ENCODE measurements at regions not wholly inside any gene's neighbourhood (a gene's known extent, or its start where the extent isn't known, plus 50 kb on each side); places are given as distances from the start of the nearest gene placed in this dataset.

DNA sequence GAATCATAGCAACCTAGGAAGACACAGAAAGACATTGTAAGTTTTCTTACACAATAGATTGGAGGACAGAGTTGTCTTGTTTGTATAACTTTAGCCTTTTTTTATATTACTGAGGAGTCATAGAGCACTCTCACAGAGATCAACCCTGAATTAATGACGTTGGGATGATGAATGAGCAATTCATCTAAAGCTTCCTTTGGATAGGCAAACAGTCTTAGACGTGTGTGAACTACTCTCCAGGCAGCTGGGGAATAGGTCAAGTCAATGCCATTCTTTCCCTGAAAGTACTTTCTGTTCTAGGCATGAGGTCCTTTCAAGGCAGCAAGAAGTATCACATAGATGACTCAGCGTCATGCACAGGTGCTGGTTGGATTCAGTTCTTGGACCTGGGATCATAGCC lies 369.1 kb upstream of the NOVA1 start:
- DNase-seq (ENCODE audit: low read depth, low spot score) = no peak
- no peak overlapping the region for H3K4me3 ChIP-seq (ENCODE audit: low read length)

- no peak overlapping the region for H3K4me3 ChIP-seq (ENCODE audit: low read length)
- no peak for DNase-seq (ENCODE audit: low read depth, low spot score)
Observed at GRCh38 chr14:26974965-26975364, 377.1 kb upstream of the NOVA1 start.

DNA sequence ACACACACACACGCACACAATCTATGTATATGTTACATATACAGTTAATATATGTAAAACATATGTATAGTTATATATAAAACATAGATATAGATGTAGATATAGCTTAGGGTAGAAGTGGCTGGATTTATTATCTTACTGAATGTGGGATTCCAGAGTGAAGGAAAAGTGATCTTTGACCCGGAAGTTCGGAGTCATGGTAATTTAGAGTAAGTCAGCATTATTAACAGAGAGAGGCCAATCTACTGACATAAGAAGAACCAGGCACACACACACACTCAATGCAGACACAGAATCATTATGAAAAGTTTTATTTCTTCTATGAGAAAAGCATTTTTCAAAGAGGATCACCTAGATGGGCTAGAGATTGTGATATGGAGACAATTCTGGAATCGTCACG lies 384.2 kb upstream of the NOVA1 start:
- H3K4me3 ChIP-seq (ENCODE audit: low read length) = no peak overlapping the region
- no peak for DNase-seq (ENCODE audit: low read depth, low spot score)

DNA sequence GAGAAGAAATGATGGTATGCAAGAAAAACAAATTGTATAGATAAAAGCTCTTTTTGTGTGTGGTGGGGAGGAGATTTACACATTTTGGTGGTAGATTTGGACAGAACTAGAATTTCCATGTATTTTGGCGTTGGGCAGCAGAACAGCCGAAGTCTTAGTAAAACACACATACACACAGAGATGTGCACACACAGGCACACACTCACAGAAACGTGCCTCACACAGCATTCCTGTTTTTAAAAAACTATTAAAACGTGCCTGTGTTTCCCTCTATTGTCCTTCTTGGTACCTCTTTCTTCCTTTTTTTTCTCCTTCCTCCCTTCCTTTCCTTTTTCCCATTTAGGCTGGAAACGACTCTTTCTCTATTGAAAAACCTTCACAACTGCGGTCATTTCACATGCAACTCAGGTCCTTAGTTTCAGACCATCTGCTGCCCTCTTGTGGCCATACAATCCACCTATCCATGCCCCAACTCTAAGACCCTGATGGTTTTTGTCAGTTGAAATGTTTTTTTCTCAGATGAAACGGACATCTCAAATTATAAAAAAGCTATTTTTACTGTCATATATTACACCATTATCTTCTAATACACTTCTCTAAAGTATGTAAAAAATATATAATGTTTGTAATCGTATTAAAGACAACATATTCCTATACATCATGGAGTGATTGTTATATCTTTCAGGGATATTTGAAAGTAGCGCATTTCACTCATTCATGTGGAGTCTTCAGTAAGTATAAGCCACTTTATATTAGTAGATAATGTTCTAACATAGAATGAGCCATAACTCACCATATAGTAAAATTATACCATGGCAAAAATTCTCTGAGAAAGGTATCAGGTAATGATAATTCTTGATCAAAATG lies 386.7 kb upstream of the NOVA1 start:
- H3K4me3 ChIP-seq (ENCODE audit: low read length) = no peak overlapping the region
- peak; percentile 31 for DNase-seq (ENCODE audit: low read depth, low spot score)

GRCh38 chr14:26987744-26988363 lies 390.0 kb upstream of the NOVA1 start:
- no peak for DNase-seq (ENCODE audit: low read depth, low spot score)

GRCh38 chr14:26990946-26991345 lies 393.1 kb upstream of the NOVA1 start:
- H3K4me3 ChIP-seq (ENCODE audit: low read length) = no peak overlapping the region
- no peak for DNase-seq (ENCODE audit: low read depth, low spot score)

More at GRCh38 chr14:26987744-26988363, 390.0 kb upstream of the NOVA1 start:
- H3K4me3 ChIP-seq (ENCODE audit: low read length) = no peak overlapping the region

- H3K4me3 ChIP-seq (ENCODE audit: low read length) = no peak overlapping the region
- DNase-seq (ENCODE audit: low read depth, low spot score) = no peak
Observed at GRCh38 chr14:26992403-26993115, 394.7 kb upstream of the NOVA1 start.

DNA sequence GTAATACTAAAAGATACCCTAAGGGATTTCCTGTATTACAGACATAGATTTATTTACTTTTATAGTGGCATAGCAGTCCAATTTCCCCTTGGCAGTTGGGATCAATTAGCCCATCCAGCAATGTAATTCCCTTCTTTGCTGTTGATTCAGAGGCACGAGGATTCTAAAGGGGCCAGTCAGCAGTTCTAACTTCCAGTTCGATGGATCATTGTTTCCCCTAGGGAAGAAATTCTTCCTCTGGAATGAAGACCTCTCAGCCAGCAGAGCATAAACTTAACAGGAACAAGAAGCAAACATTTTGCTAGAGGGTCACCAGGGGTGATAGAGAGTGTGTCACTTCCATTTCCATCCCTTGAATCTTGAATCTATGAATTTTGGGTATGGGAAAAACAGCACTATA lies 395.7 kb upstream of the NOVA1 start:
- no peak overlapping the region for H3K4me3 ChIP-seq (ENCODE audit: low read length)
- DNase-seq (ENCODE audit: low read depth, low spot score) = no peak

DNA sequence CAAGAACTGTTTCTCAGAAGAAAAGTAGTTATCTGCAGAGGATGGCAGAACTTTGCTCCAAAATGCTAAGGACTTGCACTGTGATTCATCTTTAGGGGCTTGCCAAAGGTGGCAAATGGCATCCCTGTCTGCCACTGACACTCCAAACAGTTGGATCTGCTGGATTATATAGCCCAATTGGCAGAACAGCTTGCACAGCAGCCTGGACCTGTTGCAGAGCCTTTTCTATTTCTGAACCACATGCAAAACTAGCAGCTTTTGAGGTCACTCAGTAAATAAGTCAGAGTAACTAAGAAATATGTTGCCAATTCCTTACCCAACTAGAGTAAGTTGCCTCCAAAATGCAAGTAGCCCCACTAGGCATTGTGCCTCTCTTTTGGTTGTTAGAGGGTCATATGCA lies 397.5 kb upstream of the NOVA1 start:
- H3K4me3 ChIP-seq (ENCODE audit: low read length) = no peak overlapping the region
- DNase-seq (ENCODE audit: low read depth, low spot score) = no peak

DNA sequence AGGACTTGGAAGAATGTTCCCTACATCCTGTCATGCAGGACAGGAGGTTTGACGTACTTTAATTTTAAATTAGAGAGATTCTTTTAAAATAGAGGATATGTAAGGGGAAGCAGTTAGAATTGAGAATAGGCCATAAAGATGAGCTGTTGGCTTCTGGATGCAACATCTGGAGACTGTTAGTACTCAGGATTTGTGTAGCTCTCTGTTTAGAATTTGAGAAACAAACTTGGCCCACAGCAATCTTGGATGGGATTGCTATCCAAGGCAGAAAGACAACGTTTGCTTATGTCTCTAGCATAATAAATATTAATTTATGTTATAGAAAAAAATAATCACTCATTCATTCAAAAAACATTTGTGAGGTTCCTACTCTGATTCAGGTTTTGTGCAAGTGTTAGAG lies 398.4 kb upstream of the NOVA1 start:
- no peak for DNase-seq (ENCODE audit: low read depth, low spot score)
- no peak overlapping the region for H3K4me3 ChIP-seq (ENCODE audit: low read length)

DNA sequence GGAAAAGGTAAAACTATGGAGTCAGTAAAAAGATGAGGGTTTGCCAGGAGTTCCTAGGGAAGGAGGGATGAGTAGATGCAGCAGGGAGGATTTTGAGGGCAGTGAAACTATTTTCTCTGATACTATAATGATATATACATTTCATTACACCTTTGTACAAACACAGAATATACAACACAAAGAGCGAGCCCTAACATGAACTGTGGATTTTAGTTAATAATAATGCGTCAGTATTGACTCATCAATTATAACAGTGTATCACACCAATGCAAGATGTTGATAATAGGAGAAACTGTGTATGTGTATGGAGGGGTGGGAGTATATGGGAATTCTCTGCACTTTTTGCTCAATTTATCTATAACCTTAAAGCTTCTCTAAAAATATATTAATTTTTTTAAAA lies 404.3 kb upstream of the NOVA1 start:
- no peak overlapping the region for H3K4me3 ChIP-seq (ENCODE audit: low read length)
- DNase-seq (ENCODE audit: low read depth, low spot score) = no peak

- no peak overlapping the region for H3K4me3 ChIP-seq (ENCODE audit: low read length)
- DNase-seq (ENCODE audit: low read depth, low spot score) = no peak
Observed at GRCh38 chr14:27006570-27006969, 408.7 kb upstream of the NOVA1 start.

- no peak overlapping the region for H3K4me3 ChIP-seq (ENCODE audit: low read length)
- no peak for DNase-seq (ENCODE audit: low read depth, low spot score)
Observed at GRCh38 chr14:27008187-27008586, 410.4 kb upstream of the NOVA1 start.

- H3K4me3 ChIP-seq (ENCODE audit: low read length) = no peak overlapping the region
- DNase-seq (ENCODE audit: low read depth, low spot score) = no peak
Observed at GRCh38 chr14:27012641-27013040, 414.8 kb upstream of the NOVA1 start.

DNA sequence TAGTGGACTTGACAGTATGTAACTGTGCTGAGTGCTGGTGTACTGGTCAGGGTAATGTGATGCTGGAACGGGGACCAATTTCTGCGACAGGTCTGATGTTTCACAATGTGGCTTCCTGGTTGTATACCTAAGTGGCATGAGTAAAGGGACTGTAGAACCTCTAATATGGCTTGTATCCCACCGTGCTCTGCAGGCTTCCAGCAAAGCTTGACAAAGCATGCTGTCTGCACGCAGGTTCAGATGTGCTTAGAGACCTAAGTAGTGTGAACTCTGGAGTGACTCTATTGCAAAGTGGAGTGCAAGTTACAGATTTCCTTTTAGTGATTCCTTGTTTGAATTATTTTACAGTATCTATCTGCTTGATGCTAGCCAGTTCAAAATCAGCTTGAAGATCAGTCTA lies 415.8 kb upstream of the NOVA1 start:
- no peak for DNase-seq (ENCODE audit: low read depth, low spot score)

GRCh38 chr14:27015065-27015464 lies 417.2 kb upstream of the NOVA1 start:
- DNase-seq (ENCODE audit: low read depth, low spot score) = no peak
- no peak overlapping the region for H3K4me3 ChIP-seq (ENCODE audit: low read length)

More for the DNA sequence above, 415.8 kb upstream of the NOVA1 start:
- H3K4me3 ChIP-seq (ENCODE audit: low read length) = no peak overlapping the region

DNA sequence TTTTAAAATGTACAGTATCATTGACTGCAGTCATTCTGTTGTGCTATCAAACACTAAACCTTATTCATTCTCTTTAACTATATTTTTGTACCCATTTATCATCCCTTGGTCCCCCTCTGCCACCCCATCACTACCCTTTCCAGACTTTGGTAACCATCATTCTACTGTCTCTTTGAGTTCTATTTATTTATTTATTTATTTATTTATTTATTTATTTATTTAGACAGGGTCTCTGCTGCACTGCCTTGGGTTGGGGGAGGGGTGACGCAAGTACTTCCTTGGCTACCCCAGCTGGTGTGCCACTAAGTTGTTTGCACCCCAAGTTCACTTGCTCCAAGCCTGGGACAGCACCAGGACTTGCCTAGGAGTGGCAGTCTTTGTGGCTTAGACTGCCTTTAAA lies 427.8 kb upstream of the NOVA1 start:
- DNase-seq (ENCODE audit: low read depth, low spot score) = no peak
- H3K4me3 ChIP-seq (ENCODE audit: low read length) = no peak overlapping the region

DNA sequence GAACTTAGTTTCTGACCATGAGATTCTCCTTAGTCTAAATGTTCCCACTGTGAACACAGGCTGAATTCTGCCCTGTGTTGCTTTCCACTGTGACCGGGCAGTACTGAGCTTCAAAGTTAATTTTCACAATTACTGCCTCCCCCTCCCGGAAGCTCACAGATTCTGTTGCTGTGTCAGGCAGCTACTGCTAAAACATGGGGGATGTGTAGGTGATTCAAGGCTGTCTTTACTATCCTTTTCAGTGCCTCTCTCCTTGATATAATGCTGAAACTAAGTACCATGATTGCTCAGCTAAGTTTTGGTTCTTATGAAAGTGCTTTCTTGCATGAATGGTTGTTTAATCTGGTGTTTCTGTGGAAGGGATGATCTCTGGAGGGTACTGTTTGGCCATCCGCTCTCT lies 428.3 kb upstream of the NOVA1 start:
- H3K4me3 ChIP-seq (ENCODE audit: low read length) = no peak overlapping the region
- DNase-seq (ENCODE audit: low read depth, low spot score) = no peak

DNA sequence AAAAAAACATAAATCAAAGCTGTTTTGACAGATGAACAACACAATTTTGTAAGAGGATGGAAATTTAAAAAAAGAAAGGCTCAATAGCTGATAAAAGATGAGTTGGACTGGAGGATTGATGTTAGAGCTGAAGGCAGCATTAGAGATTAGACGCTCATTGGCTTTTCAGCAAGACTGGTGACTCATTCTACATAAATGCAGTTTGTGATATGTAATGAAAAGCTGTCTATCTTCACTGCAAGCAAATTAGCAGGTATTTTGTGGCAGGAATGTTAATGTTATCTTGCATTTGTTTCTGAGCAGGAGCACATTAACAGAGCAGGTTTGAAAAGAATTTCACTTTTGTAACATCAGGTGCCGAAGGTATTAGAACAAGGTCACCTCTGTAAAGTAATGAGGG lies 442.7 kb upstream of the NOVA1 start:
- H3K4me3 ChIP-seq (ENCODE audit: low read length) = no peak overlapping the region

GRCh38 chr14:27049701-27050100 lies 451.9 kb upstream of the NOVA1 start:
- DNase-seq (ENCODE audit: low read depth, low spot score) = no peak
- H3K4me3 ChIP-seq (ENCODE audit: low read length) = no peak overlapping the region

More for the DNA sequence above, 442.7 kb upstream of the NOVA1 start:
- no peak for DNase-seq (ENCODE audit: low read depth, low spot score)
